IMR-90 (cell line): ENCODE measurements at regions not wholly inside any gene's neighbourhood (a gene's known extent, or its start where the extent isn't known, plus 50 kb on each side); places are given as distances from the start of the nearest gene placed in this dataset.

ENCODE experiments used
- ATAC-seq: fragments of 200-7000 bp; cut with Tn5 transposase; 2 replicates; pipeline ENCODE4 v1.9.1; 2020; ENCODE audit warnings: low read depth, mild to moderate bottlenecking, moderate library complexity
- BruUV-seq: library from RNA; stranded (reverse); fragments of 400-500 nt; replicated peaks from 2 replicates; lab custom pipeline; 2021; lab: Mats Ljungman, UMichigan
- CTCF ChIA-PET: fragments of 300-600 bp; formaldehyde crosslinking; extraction: SDS; loops from one replicate; lab custom pipeline; 2021; ENCODE audit warnings: antibody characterized with exemption; lab: Yijun Ruan, JAX
- POLR2A ChIA-PET: fragments of 300-600 bp; sonication (Branson Sonifier 250); formaldehyde crosslinking; loops from one replicate; lab custom pipeline; 2022; ENCODE audit warnings: antibody characterized with exemption; ENCODE audit not compliant: unreplicated experiment; lab: Charles Lee
- DNase-seq: peaks from one replicate; pipeline ENCODE4 v3.0.0; 2013
- H2AFZ ChIP-seq: replicated peaks from 2 replicates; pipeline ENCODE3; 2013; ENCODE audit warnings: low read length, mild to moderate bottlenecking; ENCODE audit not compliant: poor library complexity
- H2AK5ac ChIP-seq: 2 replicates; pipeline ENCODE4 v1.6.1; 2013; ENCODE audit warnings: low read depth, low read length, inconsistent platforms
- H2AK9ac ChIP-seq: replicated peaks from 2 replicates; pipeline ENCODE3; 2013; ENCODE audit warnings: mild to moderate bottlenecking, low read depth, low read length, moderate library complexity; ENCODE audit not compliant: poor library complexity
- H2BK120ac ChIP-seq: 2 replicates; pipeline ENCODE4 v1.6.1; 2013; ENCODE audit warnings: low read depth, low read length, inconsistent platforms
- H2BK15ac ChIP-seq: 3 replicates; pipeline ENCODE4 v1.6.1; 2013; ENCODE audit warnings: low read depth, low read length, inconsistent platforms
- H2BK20ac ChIP-seq: 2 replicates; pipeline ENCODE4 v1.6.1; 2013; ENCODE audit warnings: low read depth, mild to moderate bottlenecking, inconsistent platforms, low read length, moderate library complexity
- H2BK5ac ChIP-seq: 2 replicates; pipeline ENCODE4 v1.6.1; 2013; ENCODE audit warnings: mild to moderate bottlenecking, low read depth, low read length, inconsistent platforms; ENCODE audit not compliant: poor library complexity, severe bottlenecking
- H3K14ac ChIP-seq: replicated peaks from 2 replicates; pipeline ENCODE4 v1.6.1; 2013; ENCODE audit warnings: low read depth, low read length, inconsistent platforms
- H3K18ac ChIP-seq: 2 replicates; pipeline ENCODE4 v1.6.1; 2013; ENCODE audit warnings: low read depth, low read length, control low read depth
- H3K23ac ChIP-seq: 2 replicates; pipeline ENCODE4 v1.6.1; 2013; ENCODE audit warnings: low read depth, low read length, inconsistent platforms
- H3K27ac ChIP-seq: 2 replicates; pipeline ENCODE4 v1.5.1; 2013; ENCODE audit warnings: mild to moderate bottlenecking, control low read depth, low read length; ENCODE audit not compliant: insufficient read depth
- H3K27me3 ChIP-seq: 2 replicates; pipeline ENCODE4 v1.6.1; 2013; ENCODE audit warnings: low read length; ENCODE audit not compliant: control insufficient read depth, insufficient read depth
- H3K36me3 ChIP-seq: 2 replicates; pipeline ENCODE4 v1.6.1; 2013; ENCODE audit warnings: low read length, mixed read lengths; ENCODE audit not compliant: control insufficient read depth, insufficient read depth
- H3K4ac ChIP-seq: 2 replicates; pipeline ENCODE4 v1.6.1; 2013; ENCODE audit warnings: low read depth, low read length, inconsistent platforms
- H3K4me1 ChIP-seq: 2 replicates; pipeline ENCODE4 v1.6.1; 2013; ENCODE audit warnings: low read length, mixed read lengths; ENCODE audit not compliant: control insufficient read depth, insufficient read depth
- H3K4me2 ChIP-seq: 2 replicates; pipeline ENCODE4 v1.6.1; 2013; ENCODE audit warnings: low read depth, mild to moderate bottlenecking, control low read depth, low read length, moderate library complexity
- H3K4me3 ChIP-seq: 2 replicates; pipeline ENCODE4 v1.5.1; 2013; ENCODE audit warnings: low read depth, mild to moderate bottlenecking, control low read depth, low read length, moderate library complexity; ENCODE audit not compliant: insufficient read depth
- H3K56ac ChIP-seq: 2 replicates; pipeline ENCODE4 v1.6.1; 2013; ENCODE audit warnings: low read length, inconsistent platforms; ENCODE audit not compliant: insufficient read depth; ENCODE audit errors: extremely low read depth
- H3K79me1 ChIP-seq, 2 experiments: 2 replicates each; pipeline ENCODE4 v1.6.1; 2013; ENCODE audit warnings: low read length in 2 of 2, inconsistent platforms in 1 of 2, low read depth in 1 of 2
- H3K9ac ChIP-seq: 2 replicates; pipeline ENCODE4 v1.6.1; 2013; ENCODE audit warnings: low read depth, low read length, control low read depth
- H3K9me1 ChIP-seq: 2 replicates; pipeline ENCODE4 v1.6.1; 2013; ENCODE audit warnings: low read length, inconsistent platforms; ENCODE audit not compliant: insufficient read depth
- H3K9me3 ChIP-seq: 2 replicates; pipeline ENCODE4 v1.6.1; 2013; ENCODE audit warnings: low read length; ENCODE audit not compliant: control insufficient read depth, insufficient read depth
- H4K20me1 ChIP-seq: 2 replicates; pipeline ENCODE4 v1.6.1; 2013; ENCODE audit warnings: low read length, inconsistent platforms; ENCODE audit not compliant: insufficient read depth
- H4K5ac ChIP-seq: 2 replicates; pipeline ENCODE4 v1.6.1; 2013; ENCODE audit warnings: mild to moderate bottlenecking, low read depth, low read length, control low read depth
- H4K8ac ChIP-seq, 2 experiments: 2 replicates each; pipeline ENCODE4 v1.6.1; 2013; ENCODE audit warnings: low read depth in 2 of 2, low read length in 2 of 2, control low read depth in 1 of 2, inconsistent platforms in 1 of 2
- H4K91ac ChIP-seq: 2 replicates; pipeline ENCODE4 v1.6.1; 2013; ENCODE audit warnings: low read depth, low read length, inconsistent platforms; ENCODE audit not compliant: insufficient read depth
- NFE2L2 ChIP-seq: fragments of 150-350 bp; IDR thresholded peaks from 2 replicates; pipeline ENCODE4 v1.6.1; 2016; ENCODE audit warnings: low read depth, mild to moderate bottlenecking, low read length
- RCOR1 ChIP-seq: IDR thresholded peaks from 2 replicates; pipeline ENCODE4 v1.6.1; 2012; ENCODE audit warnings: mild to moderate bottlenecking, low read length, improper control_type of control experiment; ENCODE audit not compliant: insufficient replicate concordance
- SMC3 ChIP-seq: fragments of 150-350 bp; IDR thresholded peaks from 2 replicates; pipeline ENCODE4 v1.6.1; 2016; ENCODE audit warnings: low read depth, mild to moderate bottlenecking, antibody characterized with exemption, low read length, moderate library complexity
- WGBS, 2 experiments: methylation state at CpG; one replicate each; pipeline versions ENCODE4 v1.1.5 to v1.1.7; 2013; ENCODE audit warnings: missing lambda C conversion rate in 2 of 2; ENCODE audit not compliant: insufficient read length in 1 of 2; ENCODE audit errors: extremely low coverage in 2 of 2; 5-methylcytosine and 5-hydroxymethylcytosine counted together
- dilution Hi-C: fragments of 300-500 bp; cut with HindIII; formaldehyde crosslinking; loops from one replicate; pipeline ENCODE4 v1.14.3; 2018; ENCODE audit warnings: low sequenced_read_pairs; ENCODE audit not compliant: unreplicated experiment
- in situ Hi-C: fragments of 300-500 bp; cut with MboI; formaldehyde crosslinking; loops from 3 replicates; pipeline ENCODE4 v1.14.3; 2019; ENCODE audit warnings: low sequenced_read_pairs, inconsistent platforms, mixed read lengths
- intact Hi-C: fragments of 100-400 bp; cut with micrococcal nuclease; formaldehyde crosslinking; loops from 2 replicates; pipeline ENCODE4 v1.10.0; 2022
- TF ChIP-seq, protein P1 (sequence below): conservative IDR thresholded peaks from 2 replicates; pipeline ENCODE4 v1.5.1; 2012; ENCODE audit warnings: mild to moderate bottlenecking, low read depth, low read length, improper control_type of control experiment
- TF ChIP-seq, protein P2 (sequence below): fragments of 150-350 bp; IDR thresholded peaks from 2 replicates; pipeline ENCODE4 v1.6.1; 2017; ENCODE audit warnings: mild to moderate bottlenecking, antibody characterized with exemption, low read length, low read depth

DNA sequence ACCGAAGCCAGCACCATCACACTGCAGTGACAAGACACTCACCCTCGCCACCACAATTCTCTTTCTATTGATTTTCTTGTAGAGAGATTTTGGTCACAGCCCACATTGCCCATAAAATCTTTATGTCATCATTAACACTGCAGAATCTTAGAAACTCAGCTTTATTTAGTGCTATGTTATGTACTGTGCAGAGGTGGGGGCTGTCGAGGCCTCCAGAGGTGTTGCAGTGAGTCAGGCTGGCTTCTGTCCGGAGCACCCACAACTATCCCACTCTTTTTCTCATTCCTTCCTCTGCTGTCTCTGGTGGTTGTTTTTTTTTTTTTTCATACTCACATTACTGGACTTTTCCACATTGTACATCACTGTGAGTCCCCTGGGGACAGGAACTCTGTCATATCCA, 677.4 kb upstream of the HS6ST1 start:
- H3K23ac ChIP-seq, result no peak overlapping the region
- DNase-seq (no peak), ATAC-seq (no peak)
- H2BK120ac ChIP-seq, result no peak overlapping the region
- H3K18ac ChIP-seq, result no peak overlapping the region
- no peak overlapping the region for H4K5ac ChIP-seq
- H3K9me1 ChIP-seq, result no peaks in the 10 kb centered on the region
- dilution Hi-C loops, result no loop called here
- ChIA-PET CTCF (no interaction called here), POLR2A (no interaction called here)
- no peak for TF ChIP-seq RCOR1
- TF ChIP-seq SMC3, result no peak
- TF ChIP-seq, protein P1, sequence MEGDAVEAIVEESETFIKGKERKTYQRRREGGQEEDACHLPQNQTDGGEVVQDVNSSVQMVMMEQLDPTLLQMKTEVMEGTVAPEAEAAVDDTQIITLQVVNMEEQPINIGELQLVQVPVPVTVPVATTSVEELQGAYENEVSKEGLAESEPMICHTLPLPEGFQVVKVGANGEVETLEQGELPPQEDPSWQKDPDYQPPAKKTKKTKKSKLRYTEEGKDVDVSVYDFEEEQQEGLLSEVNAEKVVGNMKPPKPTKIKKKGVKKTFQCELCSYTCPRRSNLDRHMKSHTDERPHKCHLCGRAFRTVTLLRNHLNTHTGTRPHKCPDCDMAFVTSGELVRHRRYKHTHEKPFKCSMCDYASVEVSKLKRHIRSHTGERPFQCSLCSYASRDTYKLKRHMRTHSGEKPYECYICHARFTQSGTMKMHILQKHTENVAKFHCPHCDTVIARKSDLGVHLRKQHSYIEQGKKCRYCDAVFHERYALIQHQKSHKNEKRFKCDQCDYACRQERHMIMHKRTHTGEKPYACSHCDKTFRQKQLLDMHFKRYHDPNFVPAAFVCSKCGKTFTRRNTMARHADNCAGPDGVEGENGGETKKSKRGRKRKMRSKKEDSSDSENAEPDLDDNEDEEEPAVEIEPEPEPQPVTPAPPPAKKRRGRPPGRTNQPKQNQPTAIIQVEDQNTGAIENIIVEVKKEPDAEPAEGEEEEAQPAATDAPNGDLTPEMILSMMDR, result no peak
- TF ChIP-seq, protein P2, sequence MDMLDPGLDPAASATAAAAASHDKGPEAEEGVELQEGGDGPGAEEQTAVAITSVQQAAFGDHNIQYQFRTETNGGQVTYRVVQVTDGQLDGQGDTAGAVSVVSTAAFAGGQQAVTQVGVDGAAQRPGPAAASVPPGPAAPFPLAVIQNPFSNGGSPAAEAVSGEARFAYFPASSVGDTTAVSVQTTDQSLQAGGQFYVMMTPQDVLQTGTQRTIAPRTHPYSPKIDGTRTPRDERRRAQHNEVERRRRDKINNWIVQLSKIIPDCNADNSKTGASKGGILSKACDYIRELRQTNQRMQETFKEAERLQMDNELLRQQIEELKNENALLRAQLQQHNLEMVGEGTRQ, result no peak
- TF ChIP-seq NFE2L2, result no peak
- H4K91ac ChIP-seq, result no peak overlapping the region
- no CpG with 5 or more reads among the region's 4 CpGs for WGBS, 2 experiments
- in situ Hi-C loops, result no loop called here
- no peak overlapping the region for H3K14ac ChIP-seq
- H3K36me3 ChIP-seq, result no peaks in the 10 kb centered on the region
- no peak overlapping the region for H2BK20ac ChIP-seq
- BruUV-seq, result no TSS peak
- H3K79me1 ChIP-seq, result no peaks in the 10 kb centered on the region
- H3K27ac ChIP-seq, result no peak overlapping the region
- no peaks in the 10 kb centered on the region for H3K27me3 ChIP-seq
- intact Hi-C loops, result no loop called here
- H4K8ac ChIP-seq, result no peak overlapping the region
- H3K4me3 ChIP-seq, result no peak overlapping the region
- H2BK15ac ChIP-seq, result no peak overlapping the region
- H4K20me1 ChIP-seq, result no peaks in the 10 kb centered on the region
- H2AFZ ChIP-seq, result no peak overlapping the region
- H2AK9ac ChIP-seq, result no peak overlapping the region
- no peaks in the 10 kb centered on the region for H3K4me1 ChIP-seq
- H3K56ac ChIP-seq, result no peak overlapping the region
- H3K9ac ChIP-seq, result no peak overlapping the region
- no peak overlapping the region for H2AK5ac ChIP-seq
- peaks cover 2% of the 10 kb centered on the region for H3K9me3 ChIP-seq
- H3K4ac ChIP-seq, result no peak overlapping the region
- H2BK5ac ChIP-seq, result no peak overlapping the region
- no peak overlapping the region for H3K4me2 ChIP-seq
